IMR-90 (cell line): ENCODE measurements at regions not wholly inside any gene's neighbourhood (a gene's known extent, or its start where the extent isn't known, plus 50 kb on each side); places are given as distances from the start of the nearest gene placed in this dataset.

ENCODE experiments used
- ATAC-seq: fragments of 200-7000 bp; cut with Tn5 transposase; 2 replicates; pipeline ENCODE4 v1.9.1; 2020; ENCODE audit warnings: low read depth, mild to moderate bottlenecking, moderate library complexity
- BruUV-seq: library from RNA; stranded (reverse); fragments of 400-500 nt; replicated peaks from 2 replicates; lab custom pipeline; 2021; lab: Mats Ljungman, UMichigan
- CTCF ChIA-PET: fragments of 300-600 bp; formaldehyde crosslinking; extraction: SDS; loops from one replicate; lab custom pipeline; 2021; ENCODE audit warnings: antibody characterized with exemption; lab: Yijun Ruan, JAX
- POLR2A ChIA-PET: fragments of 300-600 bp; sonication (Branson Sonifier 250); formaldehyde crosslinking; loops from one replicate; lab custom pipeline; 2022; ENCODE audit warnings: antibody characterized with exemption; ENCODE audit not compliant: unreplicated experiment; lab: Charles Lee
- DNase-seq: peaks from one replicate; pipeline ENCODE4 v3.0.0; 2013
- H2AFZ ChIP-seq: replicated peaks from 2 replicates; pipeline ENCODE3; 2013; ENCODE audit warnings: low read length, mild to moderate bottlenecking; ENCODE audit not compliant: poor library complexity
- H2AK5ac ChIP-seq: 2 replicates; pipeline ENCODE4 v1.6.1; 2013; ENCODE audit warnings: low read depth, low read length, inconsistent platforms
- H2AK9ac ChIP-seq: replicated peaks from 2 replicates; pipeline ENCODE3; 2013; ENCODE audit warnings: mild to moderate bottlenecking, low read depth, low read length, moderate library complexity; ENCODE audit not compliant: poor library complexity
- H2BK120ac ChIP-seq: 2 replicates; pipeline ENCODE4 v1.6.1; 2013; ENCODE audit warnings: low read depth, low read length, inconsistent platforms
- H2BK15ac ChIP-seq: 3 replicates; pipeline ENCODE4 v1.6.1; 2013; ENCODE audit warnings: low read depth, low read length, inconsistent platforms
- H2BK20ac ChIP-seq: 2 replicates; pipeline ENCODE4 v1.6.1; 2013; ENCODE audit warnings: low read depth, mild to moderate bottlenecking, inconsistent platforms, low read length, moderate library complexity
- H2BK5ac ChIP-seq: 2 replicates; pipeline ENCODE4 v1.6.1; 2013; ENCODE audit warnings: mild to moderate bottlenecking, low read depth, low read length, inconsistent platforms; ENCODE audit not compliant: poor library complexity, severe bottlenecking
- H3K14ac ChIP-seq: replicated peaks from 2 replicates; pipeline ENCODE4 v1.6.1; 2013; ENCODE audit warnings: low read depth, low read length, inconsistent platforms
- H3K18ac ChIP-seq: 2 replicates; pipeline ENCODE4 v1.6.1; 2013; ENCODE audit warnings: low read depth, low read length, control low read depth
- H3K23ac ChIP-seq: 2 replicates; pipeline ENCODE4 v1.6.1; 2013; ENCODE audit warnings: low read depth, low read length, inconsistent platforms
- H3K27ac ChIP-seq: 2 replicates; pipeline ENCODE4 v1.5.1; 2013; ENCODE audit warnings: mild to moderate bottlenecking, control low read depth, low read length; ENCODE audit not compliant: insufficient read depth
- H3K27me3 ChIP-seq: 2 replicates; pipeline ENCODE4 v1.6.1; 2013; ENCODE audit warnings: low read length; ENCODE audit not compliant: control insufficient read depth, insufficient read depth
- H3K36me3 ChIP-seq: 2 replicates; pipeline ENCODE4 v1.6.1; 2013; ENCODE audit warnings: low read length, mixed read lengths; ENCODE audit not compliant: control insufficient read depth, insufficient read depth
- H3K4ac ChIP-seq: 2 replicates; pipeline ENCODE4 v1.6.1; 2013; ENCODE audit warnings: low read depth, low read length, inconsistent platforms
- H3K4me1 ChIP-seq: 2 replicates; pipeline ENCODE4 v1.6.1; 2013; ENCODE audit warnings: low read length, mixed read lengths; ENCODE audit not compliant: control insufficient read depth, insufficient read depth
- H3K4me2 ChIP-seq: 2 replicates; pipeline ENCODE4 v1.6.1; 2013; ENCODE audit warnings: low read depth, mild to moderate bottlenecking, control low read depth, low read length, moderate library complexity
- H3K4me3 ChIP-seq: 2 replicates; pipeline ENCODE4 v1.5.1; 2013; ENCODE audit warnings: low read depth, mild to moderate bottlenecking, control low read depth, low read length, moderate library complexity; ENCODE audit not compliant: insufficient read depth
- H3K56ac ChIP-seq: 2 replicates; pipeline ENCODE4 v1.6.1; 2013; ENCODE audit warnings: low read length, inconsistent platforms; ENCODE audit not compliant: insufficient read depth; ENCODE audit errors: extremely low read depth
- H3K79me1 ChIP-seq, 2 experiments: 2 replicates each; pipeline ENCODE4 v1.6.1; 2013; ENCODE audit warnings: low read length in 2 of 2, inconsistent platforms in 1 of 2, low read depth in 1 of 2
- H3K9ac ChIP-seq: 2 replicates; pipeline ENCODE4 v1.6.1; 2013; ENCODE audit warnings: low read depth, low read length, control low read depth
- H3K9me1 ChIP-seq: 2 replicates; pipeline ENCODE4 v1.6.1; 2013; ENCODE audit warnings: low read length, inconsistent platforms; ENCODE audit not compliant: insufficient read depth
- H3K9me3 ChIP-seq: 2 replicates; pipeline ENCODE4 v1.6.1; 2013; ENCODE audit warnings: low read length; ENCODE audit not compliant: control insufficient read depth, insufficient read depth
- H4K20me1 ChIP-seq: 2 replicates; pipeline ENCODE4 v1.6.1; 2013; ENCODE audit warnings: low read length, inconsistent platforms; ENCODE audit not compliant: insufficient read depth
- H4K5ac ChIP-seq: 2 replicates; pipeline ENCODE4 v1.6.1; 2013; ENCODE audit warnings: mild to moderate bottlenecking, low read depth, low read length, control low read depth
- H4K8ac ChIP-seq, 2 experiments: 2 replicates each; pipeline ENCODE4 v1.6.1; 2013; ENCODE audit warnings: low read depth in 2 of 2, low read length in 2 of 2, control low read depth in 1 of 2, inconsistent platforms in 1 of 2
- H4K91ac ChIP-seq: 2 replicates; pipeline ENCODE4 v1.6.1; 2013; ENCODE audit warnings: low read depth, low read length, inconsistent platforms; ENCODE audit not compliant: insufficient read depth
- MAFK ChIP-seq: IDR thresholded peaks from 2 replicates; pipeline ENCODE4 v1.6.1; 2012; ENCODE audit warnings: low read depth, low read length, improper control_type of control experiment
- MAZ ChIP-seq: IDR thresholded peaks from 2 replicates; pipeline ENCODE4 v1.6.1; 2012; ENCODE audit warnings: low read depth, mild to moderate bottlenecking, low read length, improper control_type of control experiment, moderate library complexity, borderline replicate concordance
- MXI1 ChIP-seq: IDR thresholded peaks from 2 replicates; pipeline ENCODE4 v1.6.1; 2012; ENCODE audit warnings: low read depth, mild to moderate bottlenecking, low read length, moderate library complexity, borderline replicate concordance
- NFE2L2 ChIP-seq: fragments of 150-350 bp; IDR thresholded peaks from 2 replicates; pipeline ENCODE4 v1.6.1; 2016; ENCODE audit warnings: low read depth, mild to moderate bottlenecking, low read length
- WGBS, 2 experiments: methylation state at CpG; one replicate each; pipeline versions ENCODE4 v1.1.5 to v1.1.7; 2013; ENCODE audit warnings: missing lambda C conversion rate in 2 of 2; ENCODE audit not compliant: insufficient read length in 1 of 2; ENCODE audit errors: extremely low coverage in 2 of 2; 5-methylcytosine and 5-hydroxymethylcytosine counted together
- dilution Hi-C: fragments of 300-500 bp; cut with HindIII; formaldehyde crosslinking; loops from one replicate; pipeline ENCODE4 v1.14.3; 2018; ENCODE audit warnings: low sequenced_read_pairs; ENCODE audit not compliant: unreplicated experiment
- in situ Hi-C: fragments of 300-500 bp; cut with MboI; formaldehyde crosslinking; loops from 3 replicates; pipeline ENCODE4 v1.14.3; 2019; ENCODE audit warnings: low sequenced_read_pairs, inconsistent platforms, mixed read lengths
- intact Hi-C: fragments of 100-400 bp; cut with micrococcal nuclease; formaldehyde crosslinking; loops from 2 replicates; pipeline ENCODE4 v1.10.0; 2022

- no peak overlapping the region for H3K4ac ChIP-seq
- no peaks in the 10 kb centered on the region for H3K36me3 ChIP-seq
- TF ChIP-seq MAFK (no peak), MXI1 (no peak), MAZ (no peak), NFE2L2 (no peak)
- in situ Hi-C loops = no loop called here
- BruUV-seq = no TSS peak
- dilution Hi-C loops = no loop called here
- no peak overlapping the region for H3K56ac ChIP-seq
- H3K9ac ChIP-seq = no peak overlapping the region
- no peak overlapping the region for H2AFZ ChIP-seq
- no peak overlapping the region for H4K91ac ChIP-seq
- H2AK9ac ChIP-seq = no peak overlapping the region
- H3K27me3 ChIP-seq = no peaks in the 10 kb centered on the region
- no peak overlapping the region for H2BK120ac ChIP-seq
- no peak overlapping the region for H2BK15ac ChIP-seq
- H3K4me3 ChIP-seq = no peak overlapping the region
- no peak overlapping the region for H3K27ac ChIP-seq
- H2BK5ac ChIP-seq = no peak overlapping the region
- H3K18ac ChIP-seq = no peak overlapping the region
- DNase-seq (peak; percentile 39), ATAC-seq (no peak)
- no peak overlapping the region for H2AK5ac ChIP-seq
- no peak overlapping the region for H3K23ac ChIP-seq
- peaks cover 2% of the 10 kb centered on the region for H3K4me1 ChIP-seq
- H2BK20ac ChIP-seq = no peak overlapping the region
- H4K20me1 ChIP-seq = no peaks in the 10 kb centered on the region
- 0 out of 2 replicates have a peak, but pooled peaks cover 5% of the 10 kb centered on the region for H3K9me1 ChIP-seq
- POLR2A ChIA-PET = no interaction called here
- WGBS, 2 experiments = no CpG with 5 or more reads among the region's 5 CpGs
- no peak overlapping the region for H3K14ac ChIP-seq
- H4K5ac ChIP-seq = no peak overlapping the region
- no peak overlapping the region for H4K8ac ChIP-seq
- no peak overlapping the region for H3K4me2 ChIP-seq
- CTCF ChIA-PET = no interaction called here
- H3K9me3 ChIP-seq = no peaks in the 10 kb centered on the region
- intact Hi-C loops = no loop called here
- no peaks in the 10 kb centered on the region; a peak in 1 of 4 replicates for H3K79me1 ChIP-seq
Measured at GRCh38 chr3:27628026-27628750, 93.9 kb downstream of the EOMES start.
